B cell (primary cell): ENCODE measurements at regions not wholly inside any gene's neighbourhood (a gene's known extent, or its start where the extent isn't known, plus 50 kb on each side); places are given as distances from the start of the nearest gene placed in this dataset.

Experiments
- ATAC-seq: fragments of 200-7000 bp; cut with Tn5 transposase; one replicate; pipeline ENCODE4 v1.10.0; 2021; ENCODE audit warnings: low read depth, mild to moderate bottlenecking, moderate number of reproducible peaks, moderate library complexity
- CTCF ChIA-PET: fragments of 350-600 bp; sonication (Branson Sonifier 250); formaldehyde crosslinking; loops from one replicate; lab custom pipeline; 2021; ENCODE audit warnings: antibody characterized with exemption, inconsistent platforms; lab: Charles Lee
- POLR2A ChIA-PET: fragments of 350-600 bp; sonication (Branson Sonifier 250); formaldehyde crosslinking; loops from one replicate; lab custom pipeline; 2021; ENCODE audit warnings: antibody characterized with exemption; lab: Charles Lee
- DNase-seq: peaks from one replicate; pipeline ENCODE4 v3.0.0; 2013
- H2AFZ ChIP-seq: 2 replicates; pipeline ENCODE4 v1.6.1; 2012; ENCODE audit warnings: mild to moderate bottlenecking, low read depth, low read length; ENCODE audit not compliant: insufficient read depth, poor library complexity, severe bottlenecking
- H3K27ac ChIP-seq, 2 donors: 1 replicate in 1 of 2; 2 replicates in 1 of 2; pipeline ENCODE4 v1.5.1; 2012 to 2013; ENCODE audit warnings: low read length in 2 of 2, mild to moderate bottlenecking in 2 of 2, moderate library complexity in 1 of 2
- H3K27me3 ChIP-seq, 4 experiments: fragments of 200-600 bp in 1 of 4; sonication (generic) in 1 of 4; replicated peaks in 1 of 4; 1 replicate in 2 of 4; 2 replicates in 2 of 4; pipeline versions ENCODE4 v1.6.1 to v1.7.0; 2013 to 2016; ENCODE audit warnings: low read length in 3 of 4, mild to moderate bottlenecking in 2 of 4, mixed read lengths in 1 of 4, moderate library complexity in 1 of 4; ENCODE audit not compliant: insufficient read depth in 4 of 4, control insufficient read depth in 3 of 4; ENCODE audit errors: control extremely low read depth in 1 of 4
- H3K36me3 ChIP-seq, 2 experiments: replicated peaks in 1 of 2; 1 replicate in 1 of 2; 2 replicates in 1 of 2; pipeline versions ENCODE4 v1.6.1 to v1.7.1; 2013; ENCODE audit warnings: low read length in 1 of 2; ENCODE audit not compliant: insufficient read depth in 2 of 2, control insufficient read depth in 1 of 2; ENCODE audit errors: control extremely low read depth in 1 of 2, extremely low read depth in 1 of 2
- H3K4me1 ChIP-seq, 2 donors: fragments of 200-600 bp in 1 of 2; sonication (generic) in 1 of 2; 1 replicate in 1 of 2; 2 replicates in 1 of 2; pipeline versions ENCODE4 v1.5.1 to v1.6.1; 2013 to 2017; ENCODE audit warnings: low read length in 2 of 2; ENCODE audit not compliant: control insufficient read depth in 2 of 2, insufficient read depth in 2 of 2
- H3K4me2 ChIP-seq: replicated peaks from 2 replicates; pipeline ENCODE3; 2012; ENCODE audit warnings: mild to moderate bottlenecking, low read depth, low read length; ENCODE audit not compliant: poor library complexity, severe bottlenecking
- H3K4me3 ChIP-seq, 5 experiments: fragments of 200-600 bp in 1 of 5; sonication (generic) in 1 of 5; 1 replicate in 3 of 5; 2 replicates in 2 of 5; pipeline versions ENCODE4 v1.5.1 to v1.7.0; 2011 to 2016; ENCODE audit warnings: low read length in 4 of 5, mild to moderate bottlenecking in 4 of 5, low read depth in 2 of 5, control low read depth in 1 of 5, moderate library complexity in 1 of 5; ENCODE audit not compliant: insufficient read depth in 1 of 5; ENCODE audit errors: control extremely low read depth in 1 of 5, extremely low read depth in 1 of 5
- H3K79me2 ChIP-seq: fragments of 200-600 bp; sonication (generic); one replicate; pipeline ENCODE4 v1.6.0; 2016; ENCODE audit warnings: low read length; ENCODE audit not compliant: control insufficient read depth, insufficient read depth
- H3K9ac ChIP-seq: fragments of 200-600 bp; sonication (generic); 2 replicates; pipeline ENCODE4 v1.6.1; 2017; ENCODE audit warnings: mild to moderate bottlenecking, low read length, moderate library complexity
- H3K9me3 ChIP-seq, 3 donors: one replicate each; pipeline versions ENCODE4 v1.6.1 to v1.7.1; 2013; ENCODE audit warnings: low read length in 2 of 3; ENCODE audit not compliant: control insufficient read depth in 2 of 3, insufficient read depth in 1 of 3; ENCODE audit errors: control extremely low read depth in 1 of 3
- H4K20me1 ChIP-seq: 2 replicates; pipeline ENCODE4 v1.6.0; 2012; ENCODE audit warnings: mild to moderate bottlenecking, low read length; ENCODE audit not compliant: insufficient read depth, control insufficient read depth, poor library complexity, severe bottlenecking
- H3K27ac Mint-ChIP-seq: one replicate; pipeline ENCODE4 v1.8.0; 2021; ENCODE audit warnings: mixed read lengths
- H3K27me3 Mint-ChIP-seq: one replicate; pipeline ENCODE4 v1.8.0; 2021; ENCODE audit warnings: mixed read lengths
- H3K4me1 Mint-ChIP-seq: one replicate; pipeline ENCODE4 v1.8.0; 2021; ENCODE audit warnings: mixed read lengths
- H3K4me3 Mint-ChIP-seq: one replicate; pipeline ENCODE4 v1.8.0; 2021; ENCODE audit warnings: mixed read lengths
- H3K9me3 Mint-ChIP-seq: one replicate; pipeline ENCODE4 v1.8.0; 2022; ENCODE audit warnings: mixed read lengths; ENCODE audit not compliant: insufficient read depth
- CTCF ChIP-seq: fragments of 200-600 bp; IDR thresholded peaks from one replicate; pipeline ENCODE4 v1.8.0; 2022; ENCODE audit warnings: antibody characterized with exemption, mild to moderate bottlenecking
- EZH2 ChIP-seq: IDR thresholded peaks from 2 replicates; pipeline ENCODE4 v1.6.1; 2012; ENCODE audit warnings: borderline replicate concordance, low read depth, mild to moderate bottlenecking, moderate library complexity, low read length; ENCODE audit not compliant: insufficient read depth, poor library complexity, severe bottlenecking
- WGBS: methylation state at CpG from one replicate; pipeline ENCODE4 v1.1.5; 2013; ENCODE audit warnings: missing lambda C conversion rate; ENCODE audit not compliant: insufficient coverage; 5-methylcytosine and 5-hydroxymethylcytosine counted together
- intact Hi-C: fragments of 100-400 bp; cut with micrococcal nuclease; formaldehyde crosslinking; loops from one replicate; pipeline ENCODE4 v1.10.0; 2022

GRCh38 chr3:165390166-165390565 lies 194.0 kb upstream of the SLITRK3 start:
- Histone ChIP-seq H3K4me3 (no peak overlapping the region), H2AFZ (no peak overlapping the region), H3K4me1 (no peaks in the 10 kb centered on the region), H3K9ac (no peak overlapping the region), H3K27me3 (no peaks in the 10 kb centered on the region), H4K20me1 (no peaks in the 10 kb centered on the region), H3K36me3 (no peaks in the 10 kb centered on the region), H3K4me2 (no peak overlapping the region), H3K9me3 (peaks cover 0 to 5% (median 1%) of the 10 kb centered on the region in 3 donors), H3K27ac (no peak overlapping the region), H3K79me2 (no peaks in the 10 kb centered on the region)
- H3K4me1 Mint-ChIP-seq = no peaks in the 10 kb centered on the region
- intact Hi-C loops = no loop called here
- no peak for TF ChIP-seq EZH2
- TF ChIP-seq CTCF = no peak
- ChIA-PET POLR2A (no interaction called here), CTCF (no interaction called here)
- H3K9me3 Mint-ChIP-seq = no peaks in the 10 kb centered on the region
- WGBS = 100% methylated on average over 1 of the region's 3 CpGs
- ATAC-seq = no peak
- H3K27ac Mint-ChIP-seq = no peak overlapping the region
- no peaks in the 10 kb centered on the region for H3K27me3 Mint-ChIP-seq
- H3K4me3 Mint-ChIP-seq = no peak overlapping the region
- no peak for DNase-seq

GRCh38 chr3:165389653-165390052 lies 193.5 kb upstream of the SLITRK3 start:
- intact Hi-C loops = no loop called here
- H3K79me2 ChIP-seq = no peaks in the 10 kb centered on the region
- no peaks in the 10 kb centered on the region for H3K27me3 ChIP-seq
- WGBS = no CpG with 5 or more reads among the region's 5 CpGs
- CTCF ChIA-PET = no interaction called here
- Mint-ChIP-seq H3K4me1 (no peaks in the 10 kb centered on the region), H3K27ac (no peak overlapping the region), H3K27me3 (no peaks in the 10 kb centered on the region), H3K9me3 (no peaks in the 10 kb centered on the region), H3K4me3 (no peak overlapping the region)
- no peaks in the 10 kb centered on the region for H3K4me1 ChIP-seq
- no peak overlapping the region for H3K27ac ChIP-seq
- no peaks in the 10 kb centered on the region for H3K36me3 ChIP-seq
- DNase-seq (no peak), ATAC-seq (no peak)
- TF ChIP-seq EZH2 (no peak), CTCF (no peak)
- H3K4me3 ChIP-seq = no peak overlapping the region
- POLR2A ChIA-PET = no interaction called here
- H3K9me3 ChIP-seq = peaks cover 0 to 5% (median 1%) of the 10 kb centered on the region in 3 donors
- no peak overlapping the region for H3K9ac ChIP-seq
- H2AFZ ChIP-seq = no peak overlapping the region
- H4K20me1 ChIP-seq = no peaks in the 10 kb centered on the region
- no peak overlapping the region for H3K4me2 ChIP-seq
